ENCODE measurements at regions not wholly inside any gene's neighbourhood (a gene's known extent, or its start where the extent isn't known, plus 50 kb on each side); places are given as distances from the start of the nearest gene placed in this dataset.

DNA sequence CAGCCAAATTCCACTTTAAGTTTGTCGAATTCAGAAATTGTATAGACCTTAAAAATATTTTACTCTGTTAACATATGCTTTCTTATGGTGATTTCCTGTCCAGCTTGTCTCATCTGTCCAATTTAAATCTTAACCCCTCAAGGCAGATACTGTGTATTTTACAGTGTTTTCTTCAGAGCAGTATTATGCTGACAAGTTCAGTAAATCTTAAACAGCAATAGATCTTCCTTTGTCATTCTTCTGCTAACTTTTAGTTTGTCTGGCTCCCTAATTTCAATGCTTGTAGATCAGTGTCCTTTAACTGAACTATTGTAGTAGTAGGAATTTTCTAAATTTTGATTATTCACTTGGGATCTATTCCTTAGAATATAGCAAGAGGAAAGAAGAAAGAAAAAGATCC, 52.8 kb upstream of the MEIS1 start:
- Histone ChIP-seq H3F3A (ENCODE audit: insufficient read depth, low read length) (no peaks in the 10 kb centered on the region), H3K4me3 (ENCODE audit: low read length) (no peak overlapping the region), H3K9me2 (replicated peaks; ENCODE audit: insufficient read depth, low read length) (no peaks in the 10 kb centered on the region), H4K20me1 (ENCODE audit: insufficient read depth, low read length) (no peaks in the 10 kb centered on the region), H3K9me3 (replicated peaks; ENCODE audit: insufficient read depth, low read length) (no peaks in the 10 kb centered on the region), H3K9ac (ENCODE audit: low read length) (no peak overlapping the region), H3K27ac (ENCODE audit: low read length) (no peak overlapping the region), H3K36me3 (replicated peaks; ENCODE audit: insufficient read depth, low read length) (no peaks in the 10 kb centered on the region), H2AFZ (ENCODE audit: low read length) (no peak overlapping the region), H3K4me1 (ENCODE audit: low read length) (no peaks in the 10 kb centered on the region), H3K27me3 (replicated peaks; ENCODE audit: insufficient read depth, low read length) (no peaks in the 10 kb centered on the region), H3K79me2 (ENCODE audit: low read length) (no peaks in the 10 kb centered on the region), H3K4me2 (ENCODE audit: low read depth, low read length) (no peak overlapping the region)
- no peak for TF ChIP-seq EZH2 (optimal IDR thresholded peaks at IDR 0.05; ENCODE audit: low read depth, low read length)
- TF ChIP-seq EZH2phosphoT487 (IDR thresholded peaks at IDR 0.05; ENCODE audit: low read length), result no peak
- TF ChIP-seq, protein P1, sequence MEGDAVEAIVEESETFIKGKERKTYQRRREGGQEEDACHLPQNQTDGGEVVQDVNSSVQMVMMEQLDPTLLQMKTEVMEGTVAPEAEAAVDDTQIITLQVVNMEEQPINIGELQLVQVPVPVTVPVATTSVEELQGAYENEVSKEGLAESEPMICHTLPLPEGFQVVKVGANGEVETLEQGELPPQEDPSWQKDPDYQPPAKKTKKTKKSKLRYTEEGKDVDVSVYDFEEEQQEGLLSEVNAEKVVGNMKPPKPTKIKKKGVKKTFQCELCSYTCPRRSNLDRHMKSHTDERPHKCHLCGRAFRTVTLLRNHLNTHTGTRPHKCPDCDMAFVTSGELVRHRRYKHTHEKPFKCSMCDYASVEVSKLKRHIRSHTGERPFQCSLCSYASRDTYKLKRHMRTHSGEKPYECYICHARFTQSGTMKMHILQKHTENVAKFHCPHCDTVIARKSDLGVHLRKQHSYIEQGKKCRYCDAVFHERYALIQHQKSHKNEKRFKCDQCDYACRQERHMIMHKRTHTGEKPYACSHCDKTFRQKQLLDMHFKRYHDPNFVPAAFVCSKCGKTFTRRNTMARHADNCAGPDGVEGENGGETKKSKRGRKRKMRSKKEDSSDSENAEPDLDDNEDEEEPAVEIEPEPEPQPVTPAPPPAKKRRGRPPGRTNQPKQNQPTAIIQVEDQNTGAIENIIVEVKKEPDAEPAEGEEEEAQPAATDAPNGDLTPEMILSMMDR (IDR thresholded peaks at IDR 0.05; ENCODE audit: low read length), result no peak
- no peak for DNase-seq

DNA sequence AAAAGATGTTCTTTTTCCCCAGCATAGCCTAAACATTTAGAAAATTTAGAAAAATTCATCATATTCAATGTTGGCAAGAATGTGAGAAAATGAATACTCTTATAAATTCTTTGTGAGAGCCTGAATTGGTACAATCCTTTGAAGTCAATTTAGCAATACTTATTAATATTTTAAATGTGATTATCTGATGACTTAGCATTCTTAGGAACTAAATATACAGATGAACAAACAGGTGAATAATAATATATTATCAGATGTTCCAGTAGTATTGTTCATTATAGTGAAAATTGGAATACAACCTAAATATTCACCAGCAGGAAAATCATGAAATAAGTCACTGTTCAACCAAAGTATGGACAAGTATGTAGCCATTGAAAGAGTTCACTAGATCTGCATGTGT, 55.5 kb upstream of the MEIS1 start:
- no peak overlapping the region for H3K9ac ChIP-seq (ENCODE audit: low read length)
- TF ChIP-seq, protein P1 (IDR thresholded peaks at IDR 0.05; ENCODE audit: low read length), result no peak
- no peak for TF ChIP-seq EZH2phosphoT487 (IDR thresholded peaks at IDR 0.05; ENCODE audit: low read length)
- TF ChIP-seq EZH2 (optimal IDR thresholded peaks at IDR 0.05; ENCODE audit: low read depth, low read length), result no peak
- no peak for DNase-seq
- H2AFZ ChIP-seq (ENCODE audit: low read length), result no peak overlapping the region
- no peaks in the 10 kb centered on the region for H3K9me2 ChIP-seq (replicated peaks; ENCODE audit: insufficient read depth, low read length)
- no peaks in the 10 kb centered on the region for H4K20me1 ChIP-seq (ENCODE audit: insufficient read depth, low read length)
- no peaks in the 10 kb centered on the region for H3K4me1 ChIP-seq (ENCODE audit: low read length)
- no peak overlapping the region for H3K4me3 ChIP-seq (ENCODE audit: low read length)
- H3K36me3 ChIP-seq (replicated peaks; ENCODE audit: insufficient read depth, low read length), result no peaks in the 10 kb centered on the region
- H3K4me2 ChIP-seq (ENCODE audit: low read depth, low read length), result no peak overlapping the region
- no peaks in the 10 kb centered on the region for H3F3A ChIP-seq (ENCODE audit: insufficient read depth, low read length)
- H3K27ac ChIP-seq (ENCODE audit: low read length), result no peak overlapping the region
- no peaks in the 10 kb centered on the region for H3K79me2 ChIP-seq (ENCODE audit: low read length)
- no peaks in the 10 kb centered on the region for H3K27me3 ChIP-seq (replicated peaks; ENCODE audit: insufficient read depth, low read length)
- no peaks in the 10 kb centered on the region for H3K9me3 ChIP-seq (replicated peaks; ENCODE audit: insufficient read depth, low read length)

DNA sequence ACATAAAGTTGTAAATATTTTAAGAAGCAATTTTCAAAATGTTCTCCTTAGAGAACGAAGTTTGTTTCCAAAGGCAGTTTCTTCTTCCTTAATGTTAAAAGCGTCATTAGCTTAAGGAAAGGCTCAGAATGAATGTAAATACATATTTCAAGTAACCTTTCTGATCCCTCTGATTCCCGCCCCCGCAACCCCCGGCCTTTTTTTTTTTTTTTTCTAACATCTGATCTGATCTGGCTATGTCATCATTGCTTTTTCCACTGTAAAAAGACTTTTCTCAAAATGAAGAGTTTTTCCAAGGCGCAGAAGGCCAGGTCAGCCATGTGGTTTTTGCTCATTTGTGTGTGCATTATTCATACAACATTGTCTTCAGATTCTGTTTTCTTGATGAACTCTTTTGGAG, 57.1 kb upstream of the MEIS1 start:
- Histone ChIP-seq H3K27me3 (replicated peaks; ENCODE audit: insufficient read depth, low read length) (no peaks in the 10 kb centered on the region), H3K4me1 (ENCODE audit: low read length) (no peaks in the 10 kb centered on the region), H3K27ac (ENCODE audit: low read length) (no peak overlapping the region)

More for the DNA sequence above, 57.1 kb upstream of the MEIS1 start:
- no peaks in the 10 kb centered on the region for H3F3A ChIP-seq (ENCODE audit: insufficient read depth, low read length)
- no peak overlapping the region for H3K4me2 ChIP-seq (ENCODE audit: low read depth, low read length)
- no peak overlapping the region for H3K4me3 ChIP-seq (ENCODE audit: low read length)
- H3K36me3 ChIP-seq (replicated peaks; ENCODE audit: insufficient read depth, low read length), result no peaks in the 10 kb centered on the region
- H2AFZ ChIP-seq (ENCODE audit: low read length), result no peak overlapping the region
- DNase-seq, result no peak
- H4K20me1 ChIP-seq (ENCODE audit: insufficient read depth, low read length), result no peaks in the 10 kb centered on the region
- H3K79me2 ChIP-seq (ENCODE audit: low read length), result no peaks in the 10 kb centered on the region
- no peaks in the 10 kb centered on the region for H3K9me3 ChIP-seq (replicated peaks; ENCODE audit: insufficient read depth, low read length)
- TF ChIP-seq, protein P1 (IDR thresholded peaks at IDR 0.05; ENCODE audit: low read length), result no peak
- TF ChIP-seq EZH2phosphoT487 (IDR thresholded peaks at IDR 0.05; ENCODE audit: low read length) (no peak), EZH2 (optimal IDR thresholded peaks at IDR 0.05; ENCODE audit: low read depth, low read length) (no peak)
- H3K9me2 ChIP-seq (replicated peaks; ENCODE audit: insufficient read depth, low read length), result no peaks in the 10 kb centered on the region
- H3K9ac ChIP-seq (ENCODE audit: low read length), result no peak overlapping the region
